ACC112 (cell line): ENCODE measurements at regions not wholly inside any gene's neighbourhood (a gene's known extent, or its start where the extent isn't known, plus 50 kb on each side); places are given as distances from the start of the nearest gene placed in this dataset.

Experiments used
- H2AFZ ChIP-seq: fragments of 200-600 bp; sonication (generic); one replicate; pipeline ENCODE4 v1.6.0; 2017; ENCODE audit warnings: antibody characterized with exemption, low read length; ENCODE audit not compliant: unreplicated experiment
- H3K27ac ChIP-seq: fragments of 200-600 bp; sonication (generic); 2 replicates; pipeline ENCODE4 v1.5.1; 2014; ENCODE audit warnings: low read depth, mild to moderate bottlenecking, antibody characterized with exemption, low read length, moderate library complexity
- H3K27me3 ChIP-seq: fragments of 200-600 bp; sonication (generic); 2 replicates; pipeline ENCODE4 v1.6.1; 2014; ENCODE audit warnings: mild to moderate bottlenecking, antibody characterized with exemption, low read length, moderate library complexity, mixed read lengths; ENCODE audit not compliant: insufficient read depth
- H3K36me3 ChIP-seq: fragments of 200-600 bp; sonication (generic); 2 replicates; pipeline ENCODE4 v1.6.1; 2016; ENCODE audit warnings: mild to moderate bottlenecking, antibody characterized with exemption, low read length, moderate library complexity, mixed read lengths; ENCODE audit not compliant: insufficient read depth
- H3K4me1 ChIP-seq: fragments of 200-600 bp; sonication (generic); one replicate; pipeline ENCODE4 v1.6.1; 2016; ENCODE audit warnings: low read length, mixed read lengths; ENCODE audit not compliant: insufficient read depth, unreplicated experiment, control insufficient read depth
- H3K4me3 ChIP-seq: fragments of 200-600 bp; sonication (generic); 2 replicates; pipeline ENCODE4 v1.5.1; 2014; ENCODE audit warnings: mild to moderate bottlenecking, low read depth, low read length
- H3K79me2 ChIP-seq: fragments of 200-600 bp; sonication (generic); one replicate; pipeline ENCODE4 v1.6.0; 2016; ENCODE audit warnings: low read length; ENCODE audit not compliant: control insufficient read depth, unreplicated experiment, insufficient read depth

DNA sequence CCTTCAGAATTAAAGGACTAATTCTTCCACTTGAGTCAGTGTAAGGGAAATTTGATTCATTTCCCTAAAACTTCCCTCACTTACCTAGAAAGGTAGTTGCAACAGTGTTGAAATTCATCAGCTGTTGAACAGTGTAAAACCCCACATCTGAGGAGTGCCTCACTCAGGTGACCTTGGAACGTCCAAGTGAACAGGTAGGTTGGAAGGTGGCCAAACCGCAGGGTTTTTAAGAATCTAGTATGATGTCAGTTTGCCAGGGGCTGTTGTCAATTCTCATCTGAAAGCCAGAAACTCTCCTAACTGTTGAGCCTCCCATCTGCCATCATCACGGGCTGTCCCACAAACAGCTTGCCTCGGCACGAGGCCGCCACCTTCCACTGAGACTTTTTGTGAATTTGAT, 105.7 kb downstream of the TMEM174 start:
- no peaks in the 10 kb centered on the region for H3K79me2 ChIP-seq
- no peaks in the 10 kb centered on the region for H3K36me3 ChIP-seq
- H3K4me1 ChIP-seq, result peaks cover 21% of the 10 kb centered on the region
- 0 out of 2 replicates have a peak, but pooled peaks cover under 1% of the 10 kb centered on the region for H3K27me3 ChIP-seq
- no peak overlapping the region for H2AFZ ChIP-seq
- no peak overlapping the region for H3K27ac ChIP-seq
- H3K4me3 ChIP-seq, result no peak overlapping the region

DNA sequence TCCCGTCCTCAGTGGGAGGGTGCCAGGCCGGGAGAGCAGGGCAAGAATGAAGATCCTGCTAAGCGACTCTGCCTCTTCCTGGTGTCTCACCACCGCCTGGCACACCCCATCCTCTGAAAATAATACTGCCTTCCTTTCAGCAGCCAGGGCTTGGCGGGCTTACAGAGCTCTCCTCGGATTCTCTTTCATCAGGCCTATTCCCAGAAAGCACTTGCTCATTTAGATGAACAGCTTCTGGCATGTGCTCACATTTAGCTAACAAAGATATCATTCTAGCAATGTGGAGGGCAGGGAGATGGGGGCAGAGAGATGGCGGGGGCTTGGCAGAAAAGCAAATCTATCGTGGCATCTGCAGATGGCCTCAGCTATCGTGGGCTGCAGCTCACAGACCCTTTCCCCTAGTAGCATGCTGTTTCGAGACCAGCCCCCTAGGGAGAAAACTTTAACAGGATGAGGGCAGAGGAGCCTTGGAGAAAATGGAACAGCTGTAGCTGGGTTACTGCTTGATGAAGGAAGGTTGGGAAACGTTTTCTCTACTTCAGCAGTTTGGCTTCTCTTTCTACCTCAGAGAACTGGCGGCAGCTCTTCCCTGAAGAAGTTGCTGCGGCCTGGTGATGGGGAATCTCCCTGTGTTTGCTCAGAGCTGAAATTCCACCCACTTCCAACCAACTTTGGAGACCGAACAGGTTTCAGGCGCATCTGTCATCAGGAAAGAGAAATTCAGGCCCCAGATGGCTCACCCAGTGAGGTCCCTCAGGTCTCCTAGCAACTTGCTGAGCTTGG, 102.1 kb downstream of the TMEM174 start:
- Histone ChIP-seq H3K4me1 (peaks cover under 1% of the 10 kb centered on the region), H3K27ac (no peak overlapping the region), H2AFZ (no peak overlapping the region), H3K4me3 (no peak overlapping the region), H3K36me3 (no peaks in the 10 kb centered on the region), H3K27me3 (peaks cover 4% of the 10 kb centered on the region; the same call in 1 of the 2 replicates), H3K79me2 (no peaks in the 10 kb centered on the region)

GRCh38 chr5:73274121-73274520, 101.1 kb downstream of the TMEM174 start:
- Histone ChIP-seq H3K4me1 (no peaks in the 10 kb centered on the region), H2AFZ (no peak overlapping the region), H3K27ac (no peak overlapping the region), H3K4me3 (no peak overlapping the region), H3K27me3 (peaks cover 7% of the 10 kb centered on the region; the same call in 1 of the 2 replicates), H3K79me2 (no peaks in the 10 kb centered on the region), H3K36me3 (no peaks in the 10 kb centered on the region)

DNA sequence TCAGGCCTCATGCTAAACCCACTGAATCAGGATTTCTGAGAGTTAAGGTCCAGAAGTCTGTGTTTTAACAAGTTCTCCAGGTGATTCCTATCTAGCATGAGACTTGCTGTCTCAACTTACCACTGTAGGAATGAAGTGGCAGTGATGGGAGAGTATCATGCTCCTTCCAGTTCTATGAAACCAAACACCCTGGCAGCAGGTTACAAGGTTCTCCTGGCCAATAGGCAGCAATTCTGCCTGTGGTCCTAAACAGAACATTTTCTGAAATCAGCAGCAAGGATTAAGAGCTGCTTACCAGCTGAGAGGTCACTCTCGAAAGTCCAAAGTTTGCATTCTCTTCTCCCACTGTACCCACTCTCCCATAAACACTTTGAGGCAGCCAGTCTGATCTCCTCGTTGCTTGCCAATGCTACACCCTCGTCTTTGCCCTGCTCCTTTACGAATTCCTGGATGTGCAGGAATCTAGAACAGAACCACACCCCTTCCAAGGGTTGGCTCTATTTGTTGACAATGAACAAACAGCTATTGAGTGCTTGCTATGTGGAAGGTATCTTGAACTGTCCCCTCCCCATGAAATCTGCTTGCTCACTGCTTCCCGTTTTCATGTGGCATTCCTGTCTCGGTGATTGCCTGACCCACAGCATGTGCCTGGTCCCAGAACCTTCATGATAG, 100.5 kb downstream of the TMEM174 start:
- no peaks in the 10 kb centered on the region for H3K36me3 ChIP-seq
- H3K27ac ChIP-seq, result no peak overlapping the region
- H3K27me3 ChIP-seq, result peaks cover 7% of the 10 kb centered on the region; the same call in 1 of the 2 replicates
- H3K4me3 ChIP-seq, result no peak overlapping the region
- H2AFZ ChIP-seq, result no peak overlapping the region
- no peaks in the 10 kb centered on the region for H3K79me2 ChIP-seq
- no peaks in the 10 kb centered on the region for H3K4me1 ChIP-seq

GRCh38 chr5:73272351-73272750, 99.4 kb downstream of the TMEM174 start:
- Histone ChIP-seq H3K36me3 (no peaks in the 10 kb centered on the region), H3K27ac (no peak overlapping the region), H3K27me3 (peaks cover 7% of the 10 kb centered on the region; the same call in 1 of the 2 replicates), H3K79me2 (no peaks in the 10 kb centered on the region), H3K4me3 (no peak overlapping the region), H3K4me1 (no peaks in the 10 kb centered on the region), H2AFZ (no peak overlapping the region)

DNA sequence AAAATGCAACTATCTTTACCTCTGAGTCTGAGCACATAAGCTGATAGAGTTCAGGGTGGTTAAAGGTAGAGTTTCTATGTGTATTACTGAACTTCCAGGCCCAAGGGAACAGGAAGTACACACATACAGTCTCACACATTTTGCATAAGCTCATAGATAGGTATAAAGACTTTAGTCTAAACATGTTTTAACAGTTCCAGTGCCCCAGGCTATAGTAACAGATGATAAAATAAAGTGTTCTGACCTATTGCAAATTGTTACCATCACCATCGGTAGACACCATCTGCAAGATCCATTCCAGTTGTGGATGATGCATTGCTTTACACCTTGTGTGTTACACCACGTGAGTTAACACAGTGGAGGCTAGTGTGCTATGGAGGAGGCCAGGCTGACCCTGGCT, 95.8 kb downstream of the TMEM174 start:
- Histone ChIP-seq H3K4me1 (peaks cover 6% of the 10 kb centered on the region), H3K36me3 (no peaks in the 10 kb centered on the region)

GRCh38 chr5:73267766-73268435, 94.9 kb downstream of the TMEM174 start:
- Histone ChIP-seq H3K36me3 (no peaks in the 10 kb centered on the region), H3K4me1 (peaks cover 6% of the 10 kb centered on the region), H3K79me2 (no peaks in the 10 kb centered on the region), H3K4me3 (no peak overlapping the region), H2AFZ (no peak overlapping the region), H3K27ac (no peak overlapping the region), H3K27me3 (peaks cover 4% of the 10 kb centered on the region; the same call in 1 of the 2 replicates)

More for the DNA sequence above, 95.8 kb downstream of the TMEM174 start:
- Histone ChIP-seq H3K4me3 (no peak overlapping the region), H2AFZ (no peak overlapping the region), H3K79me2 (no peaks in the 10 kb centered on the region), H3K27ac (no peak overlapping the region), H3K27me3 (peaks cover 7% of the 10 kb centered on the region; the same call in 1 of the 2 replicates)

DNA sequence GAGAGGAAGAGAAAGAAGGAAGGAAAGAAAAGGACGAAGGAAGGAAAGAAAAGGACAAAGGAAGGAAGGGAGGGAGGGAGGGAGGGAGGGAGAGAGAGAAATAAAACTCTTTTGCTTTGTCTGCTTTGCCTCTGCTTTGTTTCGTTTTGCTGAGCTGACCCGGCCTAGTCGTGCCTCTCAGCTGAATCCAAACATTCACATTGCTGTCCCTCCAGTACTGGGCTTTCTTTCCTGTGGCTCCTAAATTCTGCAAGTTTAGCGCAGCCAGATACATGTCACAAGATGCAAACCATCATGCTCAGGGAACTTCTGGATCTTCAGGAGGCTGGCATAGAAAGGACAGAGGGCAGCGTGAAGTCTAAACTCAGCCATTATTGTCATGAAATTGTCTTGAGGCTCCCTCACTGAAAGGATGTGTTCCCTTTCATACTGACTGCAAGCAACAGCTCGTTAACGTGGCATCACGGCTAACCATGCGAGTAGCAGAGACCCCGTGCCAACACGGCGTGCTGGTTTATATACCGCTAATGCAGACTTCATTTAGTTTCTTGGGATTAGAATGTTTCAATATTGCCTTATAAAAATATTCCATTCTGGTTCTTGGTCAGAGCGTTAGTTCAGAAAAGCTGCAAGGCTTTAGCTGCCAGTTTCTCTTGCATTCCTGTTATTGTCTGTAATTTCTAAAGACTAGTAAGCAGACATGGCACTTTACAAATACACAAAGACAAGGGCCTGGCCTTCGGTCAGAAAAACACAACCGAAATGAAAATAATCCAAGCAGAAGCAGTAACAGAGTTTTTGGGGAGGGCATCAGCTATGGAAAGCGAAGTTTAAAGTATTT, 94.2 kb downstream of the TMEM174 start:
- Histone ChIP-seq H3K4me3 (no peak overlapping the region), H3K4me1 (peaks cover 6% of the 10 kb centered on the region), H3K79me2 (no peaks in the 10 kb centered on the region), H2AFZ (no peak overlapping the region), H3K27ac (no peak overlapping the region), H3K36me3 (no peaks in the 10 kb centered on the region), H3K27me3 (peaks cover 4% of the 10 kb centered on the region; the same call in 1 of the 2 replicates)

DNA sequence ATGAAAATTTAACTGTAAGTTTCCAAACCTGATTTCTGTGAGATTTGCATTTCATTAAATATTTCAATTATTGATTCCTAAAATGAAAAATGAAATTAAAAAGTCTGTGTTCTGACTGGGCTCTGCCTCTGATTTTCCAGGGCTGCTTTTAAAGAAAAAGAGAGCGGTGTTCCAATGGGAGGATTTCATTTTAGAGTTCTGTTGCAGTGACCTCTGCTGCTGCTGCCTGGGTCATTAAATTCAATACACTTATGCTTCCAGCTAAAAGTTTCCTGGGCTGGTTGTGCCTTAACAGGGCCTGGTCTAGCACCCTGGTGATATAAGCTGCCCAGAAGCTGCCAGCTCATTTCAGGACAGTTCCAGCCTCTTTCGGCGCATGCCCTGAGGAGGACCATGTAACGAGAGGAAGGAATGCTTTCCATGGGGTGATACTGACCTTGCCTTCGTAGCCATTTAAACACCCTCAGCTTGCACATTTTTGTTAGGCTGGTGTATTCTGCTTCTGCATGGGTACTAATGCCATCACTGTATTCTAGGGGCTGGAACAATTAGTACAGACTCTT, 93.3 kb downstream of the TMEM174 start:
- Histone ChIP-seq H3K79me2 (no peaks in the 10 kb centered on the region), H3K4me3 (no peak overlapping the region), H3K27me3 (peaks cover 4% of the 10 kb centered on the region; the same call in 1 of the 2 replicates), H3K36me3 (no peaks in the 10 kb centered on the region), H2AFZ (no peak overlapping the region), H3K27ac (no peak overlapping the region), H3K4me1 (peaks cover 6% of the 10 kb centered on the region)

- H2AFZ ChIP-seq, result no peak overlapping the region
- peaks cover 6% of the 10 kb centered on the region for H3K4me1 ChIP-seq
- peaks cover 4% of the 10 kb centered on the region; the same call in 1 of the 2 replicates for H3K27me3 ChIP-seq
- no peaks in the 10 kb centered on the region for H3K79me2 ChIP-seq
- H3K4me3 ChIP-seq, result no peak overlapping the region
- H3K36me3 ChIP-seq, result no peaks in the 10 kb centered on the region
- no peak overlapping the region for H3K27ac ChIP-seq
These were observed 92.6 kb downstream of the TMEM174 start for GRCh38 chr5:73265641-73266040.
